ENCODE measurements at regions not wholly inside any gene's neighbourhood (a gene's known extent, or its start where the extent isn't known, plus 50 kb on each side); places are given as distances from the start of the nearest gene placed in this dataset.

DNA sequence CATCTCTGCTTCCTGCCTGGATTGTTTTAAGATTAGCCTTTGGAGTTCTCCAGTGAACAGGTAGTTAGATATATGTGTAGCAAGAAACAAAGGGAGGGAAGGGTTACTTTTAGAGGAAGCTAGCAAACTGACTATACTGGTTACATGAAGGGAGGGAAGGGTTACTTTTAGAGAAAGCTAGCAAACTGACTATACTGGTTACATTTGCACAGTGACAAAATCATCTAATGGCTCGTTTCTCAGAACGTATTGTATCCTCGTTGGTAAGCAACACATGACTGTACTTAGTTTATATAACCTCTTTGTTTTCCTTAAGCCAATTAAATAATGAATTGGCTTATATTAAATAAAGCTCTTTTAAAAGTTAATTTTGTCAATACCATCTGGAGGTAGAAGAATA is 540.9 kb downstream of the EPM2A start:
- H3F3A ChIP-seq (ENCODE audit: low read length, unreplicated experiment) = no peaks in the 10 kb centered on the region
- DNase-seq = no peak
- POLR2A ChIA-PET (ENCODE audit: unreplicated experiment) = no interaction called here
- CTCF ChIA-PET = no interaction called here
- H3K9me3 ChIP-seq (ENCODE audit: low read length) = no peaks in the 10 kb centered on the region
- intact Hi-C loops (cut with micrococcal nuclease) = no loop called here
- no TSS peak for BruUV-seq (replicated peaks)
- no peaks in the 10 kb centered on the region for H3K79me2 ChIP-seq (ENCODE audit: low read length)
- H3K27me3 ChIP-seq (ENCODE audit: low read length) = no peaks in the 10 kb centered on the region
- H3K27ac ChIP-seq (ENCODE audit: low read length) = no peak overlapping the region
- no peaks in the 10 kb centered on the region for H3K9me2 ChIP-seq (replicated peaks; ENCODE audit: low read length)
- H2AFZ ChIP-seq (ENCODE audit: low read length) = no peak overlapping the region
- no peaks in the 10 kb centered on the region for H3K4me1 ChIP-seq (ENCODE audit: insufficient read depth, low read length)
- ATAC-seq = no peak
- TF ChIP-seq EZH2phosphoT487 (IDR thresholded peaks at IDR 0.05; ENCODE audit: borderline replicate concordance, low read length) (no peak), EZH2 (IDR thresholded peaks at IDR 0.05; ENCODE audit: low read length, unreplicated experiment) (no peak)
- TF ChIP-seq, protein P1, sequence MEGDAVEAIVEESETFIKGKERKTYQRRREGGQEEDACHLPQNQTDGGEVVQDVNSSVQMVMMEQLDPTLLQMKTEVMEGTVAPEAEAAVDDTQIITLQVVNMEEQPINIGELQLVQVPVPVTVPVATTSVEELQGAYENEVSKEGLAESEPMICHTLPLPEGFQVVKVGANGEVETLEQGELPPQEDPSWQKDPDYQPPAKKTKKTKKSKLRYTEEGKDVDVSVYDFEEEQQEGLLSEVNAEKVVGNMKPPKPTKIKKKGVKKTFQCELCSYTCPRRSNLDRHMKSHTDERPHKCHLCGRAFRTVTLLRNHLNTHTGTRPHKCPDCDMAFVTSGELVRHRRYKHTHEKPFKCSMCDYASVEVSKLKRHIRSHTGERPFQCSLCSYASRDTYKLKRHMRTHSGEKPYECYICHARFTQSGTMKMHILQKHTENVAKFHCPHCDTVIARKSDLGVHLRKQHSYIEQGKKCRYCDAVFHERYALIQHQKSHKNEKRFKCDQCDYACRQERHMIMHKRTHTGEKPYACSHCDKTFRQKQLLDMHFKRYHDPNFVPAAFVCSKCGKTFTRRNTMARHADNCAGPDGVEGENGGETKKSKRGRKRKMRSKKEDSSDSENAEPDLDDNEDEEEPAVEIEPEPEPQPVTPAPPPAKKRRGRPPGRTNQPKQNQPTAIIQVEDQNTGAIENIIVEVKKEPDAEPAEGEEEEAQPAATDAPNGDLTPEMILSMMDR (conservative IDR thresholded peaks at IDR 0.05; ENCODE audit: low read depth, low read length) = no peak
- H4K20me1 ChIP-seq (ENCODE audit: low read length) = no peaks in the 10 kb centered on the region
- H3K9ac ChIP-seq (ENCODE audit: low read length) = no peak overlapping the region
- no peak overlapping the region for H3K4me2 ChIP-seq (ENCODE audit: low read length)
- H3K36me3 ChIP-seq (ENCODE audit: low read depth, low read length) = no peaks in the 10 kb centered on the region
- no peak overlapping the region for H3K4me3 ChIP-seq (ENCODE audit: low read length)

DNA sequence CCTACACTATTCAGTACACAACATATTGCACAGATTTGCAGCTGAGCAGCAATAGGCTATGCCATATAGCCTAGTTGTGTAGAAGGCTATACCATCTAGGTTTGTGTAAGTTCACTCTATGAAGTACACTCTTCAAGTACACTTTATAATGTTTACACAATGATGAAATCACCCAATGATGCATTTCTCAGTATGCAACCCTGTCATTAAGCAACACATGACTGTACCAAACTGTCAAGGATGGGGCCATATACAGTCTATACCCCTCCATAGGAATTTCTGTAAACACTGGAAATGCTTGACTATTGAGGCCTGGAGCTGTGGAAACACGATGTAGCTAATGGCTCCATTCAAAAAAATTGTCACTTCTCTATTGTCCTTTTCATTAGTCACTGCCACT is 535.4 kb downstream of the EPM2A start:
- no peak overlapping the region; the same call in 1 of the 2 replicates for H3K4me2 ChIP-seq (ENCODE audit: low read length)
- POLR2A ChIA-PET (ENCODE audit: unreplicated experiment) = no interaction called here
- intact Hi-C loops (cut with micrococcal nuclease) = no loop called here

DNA sequence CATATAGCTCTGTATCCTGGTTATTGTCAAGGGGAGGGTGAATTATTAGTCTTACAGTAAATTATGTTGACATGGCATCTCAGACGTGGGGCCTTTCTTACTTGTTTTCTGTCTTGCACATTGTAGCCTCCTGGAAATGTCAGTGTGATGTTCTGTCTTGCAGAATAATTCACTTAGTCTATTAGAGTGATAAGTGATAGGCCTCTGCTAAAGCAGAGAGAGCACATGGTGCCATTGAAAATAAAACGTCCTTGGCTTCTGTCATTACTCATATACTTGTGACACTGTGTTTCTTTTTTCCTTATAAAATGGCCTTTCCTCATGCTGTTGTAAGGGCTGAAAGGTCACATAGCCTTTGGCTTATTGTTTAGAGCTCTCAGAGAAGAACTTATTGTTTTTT is 531.0 kb downstream of the EPM2A start:
- ChIA-PET CTCF (interaction anchor here (0.6 kb wide), 1 partner anchor 64 kb away, joined by 3 read pairs; no protein-coding TSS in a partner anchor), POLR2A (ENCODE audit: unreplicated experiment) (no interaction called here)
- Histone ChIP-seq H3K27ac (ENCODE audit: low read length) (no peak overlapping the region), H3K4me2 (ENCODE audit: low read length) (no peak overlapping the region), H2AFZ (ENCODE audit: low read length) (no peak overlapping the region), H3K79me2 (ENCODE audit: low read length) (no peaks in the 10 kb centered on the region), H3F3A (ENCODE audit: low read length, unreplicated experiment) (no peaks in the 10 kb centered on the region), H3K9me3 (ENCODE audit: low read length) (no peaks in the 10 kb centered on the region), H3K27me3 (ENCODE audit: low read length) (no peaks in the 10 kb centered on the region), H3K4me1 (ENCODE audit: insufficient read depth, low read length) (peaks cover 11% of the 10 kb centered on the region; the same call in 1 of the 2 replicates), H4K20me1 (ENCODE audit: low read length) (no peaks in the 10 kb centered on the region), H3K9ac (ENCODE audit: low read length) (no peak overlapping the region), H3K36me3 (ENCODE audit: low read depth, low read length) (no peaks in the 10 kb centered on the region), H3K9me2 (replicated peaks; ENCODE audit: low read length) (no peaks in the 10 kb centered on the region), H3K4me3 (ENCODE audit: low read length) (no peak overlapping the region)
- DNase-seq (no peak), ATAC-seq (no peak)
- TF ChIP-seq, protein P1 (conservative IDR thresholded peaks at IDR 0.05; ENCODE audit: low read depth, low read length) = no peak
- TF ChIP-seq EZH2phosphoT487 (IDR thresholded peaks at IDR 0.05; ENCODE audit: borderline replicate concordance, low read length) (no peak), EZH2 (IDR thresholded peaks at IDR 0.05; ENCODE audit: low read length, unreplicated experiment) (no peak)
- intact Hi-C loops (cut with micrococcal nuclease) = no loop called here
- BruUV-seq (replicated peaks) = no TSS peak

More for the DNA sequence above, 535.4 kb downstream of the EPM2A start:
- H3K9ac ChIP-seq (ENCODE audit: low read length) = no peak overlapping the region
- no peaks in the 10 kb centered on the region for H3K27me3 ChIP-seq (ENCODE audit: low read length)
- BruUV-seq (replicated peaks) = no TSS peak
- H3F3A ChIP-seq (ENCODE audit: low read length, unreplicated experiment) = no peaks in the 10 kb centered on the region
- peak; percentile 99 for ATAC-seq
- H4K20me1 ChIP-seq (ENCODE audit: low read length) = no peaks in the 10 kb centered on the region
- TF ChIP-seq EZH2 (IDR thresholded peaks at IDR 0.05; ENCODE audit: low read length, unreplicated experiment) = no peak
- TF ChIP-seq, protein P1 (conservative IDR thresholded peaks at IDR 0.05; ENCODE audit: low read depth, low read length) = no peak
- TF ChIP-seq EZH2phosphoT487 (IDR thresholded peaks at IDR 0.05; ENCODE audit: borderline replicate concordance, low read length) = no peak
- CTCF ChIA-PET = no interaction called here
- H3K4me3 ChIP-seq (ENCODE audit: low read length) = no peak overlapping the region
- H3K9me2 ChIP-seq (replicated peaks; ENCODE audit: low read length) = no peaks in the 10 kb centered on the region
- no peaks in the 10 kb centered on the region for H3K79me2 ChIP-seq (ENCODE audit: low read length)
- no peak overlapping the region for H3K27ac ChIP-seq (ENCODE audit: low read length)
- peak; percentile 81 for DNase-seq
- H3K36me3 ChIP-seq (ENCODE audit: low read depth, low read length) = no peaks in the 10 kb centered on the region
- H3K4me1 ChIP-seq (ENCODE audit: insufficient read depth, low read length) = peaks cover 11% of the 10 kb centered on the region; the same call in 1 of the 2 replicates
- H3K9me3 ChIP-seq (ENCODE audit: low read length) = no peaks in the 10 kb centered on the region
- H2AFZ ChIP-seq (ENCODE audit: low read length) = no peak overlapping the region

Data from PC-3 (cell line).